ENCODE measurements at regions not wholly inside any gene's neighbourhood (a gene's known extent, or its start where the extent isn't known, plus 50 kb on each side); places are given as distances from the start of the nearest gene placed in this dataset.
"Not testable (repeated sequence)": the region's sequence is repeated elsewhere in the genome, so short reads cannot be mapped to it uniquely, and the experiment has no call there.

DNA sequence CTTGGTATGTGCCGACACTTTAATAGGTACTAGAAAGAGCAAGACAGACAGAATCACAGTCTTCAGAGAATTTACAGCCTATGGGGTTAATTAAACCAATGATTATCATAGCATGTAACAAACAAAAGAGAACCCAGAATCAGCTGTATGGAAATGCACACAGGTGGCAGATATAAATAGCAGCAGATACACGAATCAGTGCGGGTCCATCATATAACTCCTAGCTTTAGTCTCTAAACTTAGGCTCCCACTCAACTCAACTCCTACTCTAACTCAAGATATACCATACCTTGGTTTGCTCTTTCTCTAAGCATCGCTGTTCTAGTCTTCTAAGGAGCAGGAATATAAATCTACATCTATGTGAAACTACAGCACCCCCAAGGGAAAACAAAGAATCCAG is 132.0 kb upstream of the NBPF26 start:
- POLR2A ChIA-PET; H3K4me1 Mint-ChIP-seq (ENCODE audit: low read depth, unreplicated experiment); intact Hi-C loops (cut with micrococcal nuclease; ENCODE audit: unreplicated experiment); H3K4me1 ChIP-seq; H3K4me3 ChIP-seq (ENCODE audit: low read depth, low read length); BruUV-seq (replicated peaks); H3K27me3 ChIP-seq (replicated peaks; ENCODE audit: control insufficient read depth, insufficient read depth, low read length); H3K36me3 Mint-ChIP-seq (ENCODE audit: insufficient read depth, unreplicated experiment); H3K27me3 Mint-ChIP-seq (ENCODE audit: insufficient read depth, unreplicated experiment); H3K4me3 Mint-ChIP-seq (ENCODE audit: unreplicated experiment); DNase-seq; H3K27ac Mint-ChIP-seq (ENCODE audit: unreplicated experiment); H3K9me3 Mint-ChIP-seq (ENCODE audit: unreplicated experiment); CTCF ChIA-PET; H3K9me3 ChIP-seq; H3K36me3 ChIP-seq (ENCODE audit: control insufficient read depth, insufficient read depth, low read length): not testable (repeated sequence)

- H3K9me3 ChIP-seq; H3K27me3 ChIP-seq (replicated peaks; ENCODE audit: control insufficient read depth, insufficient read depth, low read length); CTCF ChIA-PET; H3K4me3 ChIP-seq (ENCODE audit: low read depth, low read length); H3K9me3 Mint-ChIP-seq (ENCODE audit: unreplicated experiment); H3K36me3 Mint-ChIP-seq (ENCODE audit: insufficient read depth, unreplicated experiment); H3K27ac Mint-ChIP-seq (ENCODE audit: unreplicated experiment); H3K27me3 Mint-ChIP-seq (ENCODE audit: insufficient read depth, unreplicated experiment); POLR2A ChIA-PET; H3K36me3 ChIP-seq (ENCODE audit: control insufficient read depth, insufficient read depth, low read length); DNase-seq; H3K4me1 ChIP-seq; H3K4me3 Mint-ChIP-seq (ENCODE audit: unreplicated experiment); BruUV-seq (replicated peaks); intact Hi-C loops (cut with micrococcal nuclease; ENCODE audit: unreplicated experiment); H3K4me1 Mint-ChIP-seq (ENCODE audit: low read depth, unreplicated experiment): not testable (repeated sequence)
These were observed 130.8 kb upstream of the NBPF26 start for GRCh38 chr1:120592943-120593342.

DNA sequence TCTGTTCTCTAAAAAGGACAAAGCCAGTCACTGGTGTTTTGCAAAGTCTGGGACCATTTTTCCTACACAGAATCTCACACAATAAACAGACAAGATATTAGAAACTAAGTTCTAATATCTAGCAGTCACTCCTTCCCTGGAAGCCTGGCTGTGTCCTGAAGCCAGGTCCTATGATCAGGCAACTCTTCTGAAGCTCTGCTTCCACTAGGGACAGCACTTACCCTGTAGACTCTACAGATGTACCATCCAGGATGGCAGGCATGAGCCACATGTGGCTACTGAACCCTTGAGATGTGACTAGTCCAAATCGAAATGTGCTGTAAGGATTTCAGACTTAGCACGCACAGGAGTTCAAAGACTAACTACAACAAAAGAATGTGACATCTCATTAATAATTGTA is 130.1 kb upstream of the NBPF26 start:
- H3K4me3 Mint-ChIP-seq (ENCODE audit: unreplicated experiment); H3K4me3 ChIP-seq (ENCODE audit: low read depth, low read length); CTCF ChIA-PET; H3K27me3 ChIP-seq (replicated peaks; ENCODE audit: control insufficient read depth, insufficient read depth, low read length); H3K36me3 Mint-ChIP-seq (ENCODE audit: insufficient read depth, unreplicated experiment); H3K27me3 Mint-ChIP-seq (ENCODE audit: insufficient read depth, unreplicated experiment); H3K27ac Mint-ChIP-seq (ENCODE audit: unreplicated experiment); H3K36me3 ChIP-seq (ENCODE audit: control insufficient read depth, insufficient read depth, low read length); H3K9me3 ChIP-seq; BruUV-seq (replicated peaks); H3K4me1 Mint-ChIP-seq (ENCODE audit: low read depth, unreplicated experiment); POLR2A ChIA-PET; H3K4me1 ChIP-seq; intact Hi-C loops (cut with micrococcal nuclease; ENCODE audit: unreplicated experiment); H3K9me3 Mint-ChIP-seq (ENCODE audit: unreplicated experiment); DNase-seq: not testable (repeated sequence)

GRCh38 chr1:120598331-120598951 is 125.3 kb upstream of the NBPF26 start:
- intact Hi-C loops (cut with micrococcal nuclease; ENCODE audit: unreplicated experiment); H3K4me3 Mint-ChIP-seq (ENCODE audit: unreplicated experiment); DNase-seq; H3K9me3 ChIP-seq; POLR2A ChIA-PET; H3K4me3 ChIP-seq (ENCODE audit: low read depth, low read length); BruUV-seq (replicated peaks); H3K27ac Mint-ChIP-seq (ENCODE audit: unreplicated experiment); H3K9me3 Mint-ChIP-seq (ENCODE audit: unreplicated experiment); H3K36me3 Mint-ChIP-seq (ENCODE audit: insufficient read depth, unreplicated experiment); H3K4me1 Mint-ChIP-seq (ENCODE audit: low read depth, unreplicated experiment); CTCF ChIA-PET; H3K27me3 ChIP-seq (replicated peaks; ENCODE audit: control insufficient read depth, insufficient read depth, low read length); H3K27me3 Mint-ChIP-seq (ENCODE audit: insufficient read depth, unreplicated experiment); H3K36me3 ChIP-seq (ENCODE audit: control insufficient read depth, insufficient read depth, low read length); H3K4me1 ChIP-seq: not testable (repeated sequence)

- H3K27me3 Mint-ChIP-seq (ENCODE audit: insufficient read depth, unreplicated experiment); BruUV-seq (replicated peaks); H3K27me3 ChIP-seq (replicated peaks; ENCODE audit: control insufficient read depth, insufficient read depth, low read length); POLR2A ChIA-PET; H3K9me3 ChIP-seq; H3K4me3 ChIP-seq (ENCODE audit: low read depth, low read length); H3K4me1 ChIP-seq; DNase-seq; H3K36me3 Mint-ChIP-seq (ENCODE audit: insufficient read depth, unreplicated experiment); H3K4me1 Mint-ChIP-seq (ENCODE audit: low read depth, unreplicated experiment); H3K36me3 ChIP-seq (ENCODE audit: control insufficient read depth, insufficient read depth, low read length); CTCF ChIA-PET; H3K4me3 Mint-ChIP-seq (ENCODE audit: unreplicated experiment); intact Hi-C loops (cut with micrococcal nuclease; ENCODE audit: unreplicated experiment); H3K27ac Mint-ChIP-seq (ENCODE audit: unreplicated experiment); H3K9me3 Mint-ChIP-seq (ENCODE audit: unreplicated experiment): not testable (repeated sequence)
These were observed 124.2 kb upstream of the NBPF26 start for GRCh38 chr1:120599511-120599910.

DNA sequence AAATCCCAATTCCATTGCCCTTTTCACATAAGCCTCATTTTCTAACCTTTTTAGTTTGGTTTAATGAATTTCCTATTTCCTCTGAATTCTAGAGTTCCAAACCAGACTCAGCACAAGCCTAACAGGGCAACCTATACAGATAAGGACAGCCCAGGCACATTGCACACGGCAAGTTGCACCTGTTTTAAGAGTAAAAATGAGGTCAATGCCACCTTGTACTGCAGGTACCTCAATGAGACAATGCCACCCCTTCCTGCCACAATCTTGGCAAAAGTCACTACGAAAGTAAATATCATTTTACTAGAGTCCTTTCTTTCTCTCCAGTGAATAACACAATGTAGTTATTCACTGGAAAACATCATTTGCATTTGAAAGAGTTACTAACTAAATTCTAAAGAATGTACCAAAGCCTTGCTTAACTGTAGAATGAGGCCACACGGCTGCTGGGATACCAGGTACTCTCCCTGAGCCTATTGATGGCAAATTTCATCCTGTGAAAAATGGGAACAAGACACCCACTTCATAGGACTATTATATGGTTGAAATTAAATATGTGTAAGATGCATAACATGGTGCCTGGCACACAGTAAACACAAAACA is 123.2 kb upstream of the NBPF26 start:
- H3K27me3 ChIP-seq (replicated peaks; ENCODE audit: control insufficient read depth, insufficient read depth, low read length); H3K4me1 ChIP-seq; H3K4me3 ChIP-seq (ENCODE audit: low read depth, low read length); intact Hi-C loops (cut with micrococcal nuclease; ENCODE audit: unreplicated experiment); H3K9me3 Mint-ChIP-seq (ENCODE audit: unreplicated experiment); H3K36me3 Mint-ChIP-seq (ENCODE audit: insufficient read depth, unreplicated experiment); H3K4me3 Mint-ChIP-seq (ENCODE audit: unreplicated experiment); DNase-seq; POLR2A ChIA-PET; BruUV-seq (replicated peaks); CTCF ChIA-PET; H3K36me3 ChIP-seq (ENCODE audit: control insufficient read depth, insufficient read depth, low read length); H3K4me1 Mint-ChIP-seq (ENCODE audit: low read depth, unreplicated experiment); H3K27ac Mint-ChIP-seq (ENCODE audit: unreplicated experiment); H3K9me3 ChIP-seq; H3K27me3 Mint-ChIP-seq (ENCODE audit: insufficient read depth, unreplicated experiment): not testable (repeated sequence)

DNA sequence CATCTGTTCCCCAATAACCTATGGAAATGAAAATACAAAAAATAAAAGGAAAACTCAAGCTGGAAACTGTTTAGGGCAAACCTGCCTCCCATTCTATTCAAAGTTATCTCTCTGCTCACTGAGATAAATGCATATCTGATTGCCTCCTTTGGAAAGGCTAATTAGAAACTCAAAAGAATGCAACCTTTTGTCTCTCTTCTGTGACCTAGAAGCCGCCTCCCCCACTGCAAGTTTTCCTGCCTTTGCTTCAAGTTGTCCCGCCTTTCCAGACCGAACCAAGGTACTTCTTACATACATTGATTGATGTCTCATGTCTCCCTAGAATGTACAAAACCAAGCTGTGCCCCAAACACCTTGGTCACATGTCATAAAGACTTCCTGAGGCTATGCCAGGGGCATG is 115.9 kb upstream of the NBPF26 start:
- POLR2A ChIA-PET; H3K27ac Mint-ChIP-seq (ENCODE audit: unreplicated experiment); intact Hi-C loops (cut with micrococcal nuclease; ENCODE audit: unreplicated experiment); H3K36me3 Mint-ChIP-seq (ENCODE audit: insufficient read depth, unreplicated experiment); H3K27me3 ChIP-seq (replicated peaks; ENCODE audit: control insufficient read depth, insufficient read depth, low read length); H3K4me3 Mint-ChIP-seq (ENCODE audit: unreplicated experiment); H3K4me3 ChIP-seq (ENCODE audit: low read depth, low read length); H3K9me3 Mint-ChIP-seq (ENCODE audit: unreplicated experiment); CTCF ChIA-PET; BruUV-seq (replicated peaks); H3K36me3 ChIP-seq (ENCODE audit: control insufficient read depth, insufficient read depth, low read length); DNase-seq; H3K27me3 Mint-ChIP-seq (ENCODE audit: insufficient read depth, unreplicated experiment); H3K9me3 ChIP-seq; H3K4me1 ChIP-seq; H3K4me1 Mint-ChIP-seq (ENCODE audit: low read depth, unreplicated experiment): not testable (repeated sequence)

Data from Caco-2 (cell line).